ENCODE measurements at regions not wholly inside any gene's neighbourhood (a gene's known extent, or its start where the extent isn't known, plus 50 kb on each side); places are given as distances from the start of the nearest gene placed in this dataset.

DNA sequence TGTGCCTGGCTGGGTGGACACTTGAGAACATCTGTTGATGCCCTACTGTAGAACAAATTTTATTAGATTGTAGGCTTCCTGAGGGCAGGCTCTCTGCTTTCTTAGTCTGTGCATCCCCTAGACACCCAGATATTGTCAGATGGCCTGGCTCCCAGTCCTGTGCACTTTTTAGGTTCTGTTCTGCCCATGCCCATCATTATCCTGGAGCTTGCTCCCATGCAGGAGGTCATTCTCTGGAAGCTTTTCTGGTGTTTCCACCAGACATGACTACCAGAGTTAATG lies 213.3 kb downstream of the MYCN start:
- H3K9ac ChIP-seq (ENCODE audit: low read length), result no peak overlapping the region
- H4K20me1 ChIP-seq (ENCODE audit: low read depth, low read length), result no peaks in the 10 kb centered on the region
- no peaks in the 10 kb centered on the region for H3K9me2 ChIP-seq (replicated peaks; ENCODE audit: insufficient read depth, low read length)
- H3K79me2 ChIP-seq (ENCODE audit: insufficient read depth, low read length), result no peaks in the 10 kb centered on the region
- no peaks in the 10 kb centered on the region for H3K9me3 ChIP-seq (ENCODE audit: insufficient read depth, low read length)
- TF ChIP-seq, protein P1, sequence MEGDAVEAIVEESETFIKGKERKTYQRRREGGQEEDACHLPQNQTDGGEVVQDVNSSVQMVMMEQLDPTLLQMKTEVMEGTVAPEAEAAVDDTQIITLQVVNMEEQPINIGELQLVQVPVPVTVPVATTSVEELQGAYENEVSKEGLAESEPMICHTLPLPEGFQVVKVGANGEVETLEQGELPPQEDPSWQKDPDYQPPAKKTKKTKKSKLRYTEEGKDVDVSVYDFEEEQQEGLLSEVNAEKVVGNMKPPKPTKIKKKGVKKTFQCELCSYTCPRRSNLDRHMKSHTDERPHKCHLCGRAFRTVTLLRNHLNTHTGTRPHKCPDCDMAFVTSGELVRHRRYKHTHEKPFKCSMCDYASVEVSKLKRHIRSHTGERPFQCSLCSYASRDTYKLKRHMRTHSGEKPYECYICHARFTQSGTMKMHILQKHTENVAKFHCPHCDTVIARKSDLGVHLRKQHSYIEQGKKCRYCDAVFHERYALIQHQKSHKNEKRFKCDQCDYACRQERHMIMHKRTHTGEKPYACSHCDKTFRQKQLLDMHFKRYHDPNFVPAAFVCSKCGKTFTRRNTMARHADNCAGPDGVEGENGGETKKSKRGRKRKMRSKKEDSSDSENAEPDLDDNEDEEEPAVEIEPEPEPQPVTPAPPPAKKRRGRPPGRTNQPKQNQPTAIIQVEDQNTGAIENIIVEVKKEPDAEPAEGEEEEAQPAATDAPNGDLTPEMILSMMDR (IDR thresholded peaks at IDR 0.05; ENCODE audit: insufficient read depth, low read length, poor library complexity, severe bottlenecking), result no peak
- TF ChIP-seq EZH2phosphoT487 (conservative IDR thresholded peaks at IDR 0.05; ENCODE audit: low read length), result no peak
- H2AFZ ChIP-seq (ENCODE audit: low read depth, low read length, severe bottlenecking), result no peak overlapping the region
- H3F3A ChIP-seq (ENCODE audit: insufficient read depth), result no peaks in the 10 kb centered on the region
- no peak overlapping the region for H3K4me3 ChIP-seq (ENCODE audit: insufficient read depth, low read length, poor library complexity, severe bottlenecking)
- no peak overlapping the region for H3K4me2 ChIP-seq (ENCODE audit: low read depth, low read length, poor library complexity, severe bottlenecking)
- no peaks in the 10 kb centered on the region for H3K27me3 ChIP-seq (ENCODE audit: low read length)
- H3K27ac ChIP-seq (ENCODE audit: low read depth, low read length), result no peak overlapping the region
- H3K36me3 ChIP-seq (ENCODE audit: low read length), result no peaks in the 10 kb centered on the region

DNA sequence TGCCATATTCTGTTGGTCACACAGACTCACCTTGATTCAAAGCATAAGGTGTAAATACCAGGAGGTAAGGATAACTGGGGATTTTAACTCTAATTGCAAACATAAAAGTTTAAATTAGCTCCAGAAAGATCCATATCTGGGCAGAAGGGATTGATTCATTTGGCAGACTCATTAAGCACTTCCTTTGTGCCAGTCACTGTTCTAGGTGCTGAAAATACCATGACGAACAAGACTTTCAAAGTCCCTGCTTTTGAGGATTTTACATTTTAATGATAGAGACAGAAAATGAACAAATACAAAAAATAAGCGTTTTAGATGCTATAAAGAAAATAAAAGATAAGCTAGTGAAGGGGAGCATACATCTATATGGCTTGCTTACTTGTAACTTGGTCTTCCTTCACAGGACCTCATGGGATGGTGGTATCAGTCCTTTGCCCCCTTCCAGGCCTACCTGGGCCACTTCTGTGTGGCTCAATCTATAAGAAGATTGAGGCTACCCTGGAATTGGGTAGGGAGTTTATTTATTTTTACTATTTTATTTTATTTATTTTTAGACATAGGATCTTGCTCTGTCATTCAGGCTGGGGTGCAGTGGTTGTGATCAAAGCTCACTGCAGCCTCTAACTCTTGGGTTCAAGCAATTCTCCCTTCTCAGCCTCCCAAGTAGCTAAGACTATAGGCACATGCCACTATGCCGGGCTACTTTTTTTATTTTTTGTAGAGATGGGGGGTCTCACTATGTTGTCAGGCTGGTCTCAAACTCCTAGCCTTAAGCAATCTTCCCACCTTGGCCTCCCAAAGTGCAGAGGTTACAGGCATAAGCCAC lies 212.8 kb downstream of the MYCN start:
- Histone ChIP-seq H3K9me3 (ENCODE audit: insufficient read depth, low read length) (no peaks in the 10 kb centered on the region), H3K79me2 (ENCODE audit: insufficient read depth, low read length) (no peaks in the 10 kb centered on the region), H3K27me3 (ENCODE audit: low read length) (no peaks in the 10 kb centered on the region), H3K9ac (ENCODE audit: low read length) (no peak overlapping the region), H4K20me1 (ENCODE audit: low read depth, low read length) (no peaks in the 10 kb centered on the region), H3K36me3 (ENCODE audit: low read length) (no peaks in the 10 kb centered on the region), H3F3A (ENCODE audit: insufficient read depth) (no peaks in the 10 kb centered on the region), H3K4me3 (ENCODE audit: insufficient read depth, low read length, poor library complexity, severe bottlenecking) (no peak overlapping the region), H3K4me2 (ENCODE audit: low read depth, low read length, poor library complexity, severe bottlenecking) (no peak overlapping the region), H2AFZ (ENCODE audit: low read depth, low read length, severe bottlenecking) (no peak overlapping the region), H3K9me2 (replicated peaks; ENCODE audit: insufficient read depth, low read length) (no peaks in the 10 kb centered on the region), H3K27ac (ENCODE audit: low read depth, low read length) (no peak overlapping the region)
- TF ChIP-seq, protein P1 (IDR thresholded peaks at IDR 0.05; ENCODE audit: insufficient read depth, low read length, poor library complexity, severe bottlenecking), result no peak
- no peak for TF ChIP-seq EZH2phosphoT487 (conservative IDR thresholded peaks at IDR 0.05; ENCODE audit: low read length)

DNA sequence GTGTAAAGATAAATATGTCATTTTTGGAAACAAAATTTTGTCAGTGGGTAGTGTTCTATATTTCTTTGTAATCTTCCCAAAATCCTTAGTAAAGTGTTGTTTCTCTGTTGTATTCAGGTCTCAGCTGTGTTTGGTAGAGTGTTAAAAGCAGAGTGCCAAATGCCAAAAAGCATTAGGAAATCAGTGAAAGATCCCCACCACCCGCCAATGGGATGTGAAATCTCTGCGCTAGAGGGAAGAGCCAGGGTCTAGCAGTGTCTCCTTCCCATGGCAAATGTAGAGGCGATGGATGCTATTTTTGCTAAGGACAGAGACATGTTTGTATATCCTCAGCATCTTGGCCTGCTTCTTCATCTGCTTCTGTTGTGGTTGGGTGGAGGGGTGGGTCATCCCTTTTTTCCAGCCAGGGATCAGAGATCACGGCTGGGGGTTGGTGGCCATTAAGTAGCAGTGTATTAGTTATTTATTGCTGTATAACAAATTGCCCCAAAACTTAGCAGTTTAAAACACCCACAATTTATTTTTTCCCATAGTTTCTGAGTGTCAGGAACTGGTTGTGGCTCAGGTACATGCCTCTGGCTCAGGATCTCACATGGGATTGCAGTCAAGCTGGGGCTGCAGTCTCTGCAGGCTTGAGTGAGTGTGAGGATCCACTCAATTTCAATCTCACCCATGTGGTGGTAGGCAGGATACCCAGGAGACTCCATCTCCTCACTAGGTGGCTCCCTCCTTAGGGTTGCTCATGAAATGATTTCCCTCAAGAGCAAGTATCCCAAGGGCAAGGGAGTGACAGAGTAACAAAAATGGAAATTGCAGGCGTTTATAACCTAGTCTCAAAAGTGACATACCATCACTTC lies 211.9 kb downstream of the MYCN start:
- H3K79me2 ChIP-seq (ENCODE audit: insufficient read depth, low read length), result no peaks in the 10 kb centered on the region
- H3F3A ChIP-seq (ENCODE audit: insufficient read depth), result no peaks in the 10 kb centered on the region
- H3K9me2 ChIP-seq (replicated peaks; ENCODE audit: insufficient read depth, low read length), result no peaks in the 10 kb centered on the region
- H3K4me2 ChIP-seq (ENCODE audit: low read depth, low read length, poor library complexity, severe bottlenecking), result no peak overlapping the region
- no peak overlapping the region for H3K4me3 ChIP-seq (ENCODE audit: insufficient read depth, low read length, poor library complexity, severe bottlenecking)
- no peak overlapping the region for H2AFZ ChIP-seq (ENCODE audit: low read depth, low read length, severe bottlenecking)
- H3K27ac ChIP-seq (ENCODE audit: low read depth, low read length), result no peak overlapping the region
- no peak overlapping the region for H3K9ac ChIP-seq (ENCODE audit: low read length)
- no peaks in the 10 kb centered on the region for H3K27me3 ChIP-seq (ENCODE audit: low read length)
- no peak for TF ChIP-seq EZH2phosphoT487 (conservative IDR thresholded peaks at IDR 0.05; ENCODE audit: low read length)
- TF ChIP-seq, protein P1 (IDR thresholded peaks at IDR 0.05; ENCODE audit: insufficient read depth, low read length, poor library complexity, severe bottlenecking), result no peak
- H4K20me1 ChIP-seq (ENCODE audit: low read depth, low read length), result no peaks in the 10 kb centered on the region
- H3K36me3 ChIP-seq (ENCODE audit: low read length), result no peaks in the 10 kb centered on the region
- H3K9me3 ChIP-seq (ENCODE audit: insufficient read depth, low read length), result no peaks in the 10 kb centered on the region
